Body of pancreas (tissue), 4 donors: ENCODE measurements at regions not wholly inside any gene's neighbourhood (a gene's known extent, or its start where the extent isn't known, plus 50 kb on each side); places are given as distances from the start of the nearest gene placed in this dataset.

Experiments
- POLR2A ChIP-seq, 3 donors: fragments of 450-650 bp; IDR thresholded peaks; one replicate each; pipeline ENCODE4 v1.6.1; 2016; ENCODE audit warnings: antibody characterized with exemption in 3 of 3, mild to moderate bottlenecking in 2 of 3
- TF ChIP-seq, protein P1 (sequence below), 7 experiments: fragments of 450-650 bp in 4 of 7; fragments of 200-600 bp in 3 of 7; sonication (generic) in 3 of 7; IDR thresholded peaks; one replicate each; pipeline ENCODE4 v1.5.1; 2016 to 2019; ENCODE audit warnings: antibody characterized with exemption in 7 of 7

DNA sequence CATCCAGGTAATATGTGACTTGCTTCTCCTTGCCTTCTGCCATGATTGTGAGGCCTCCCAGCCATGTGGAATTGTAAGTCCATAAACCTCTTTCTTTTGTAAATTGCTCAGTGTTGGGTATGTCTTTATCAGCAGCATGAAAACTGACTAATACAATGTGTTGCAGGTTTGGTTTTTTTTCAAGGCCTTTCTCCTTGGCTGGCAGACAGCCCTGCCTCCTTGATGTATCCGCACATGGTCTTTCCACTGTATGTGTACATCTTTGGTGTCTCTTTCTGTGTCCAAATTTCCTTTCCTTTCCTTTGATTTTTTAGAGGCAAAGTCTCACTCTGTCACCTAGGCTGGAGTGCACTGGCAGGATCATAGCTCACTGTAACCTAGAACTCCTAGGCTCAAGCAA is 260.1 kb downstream of the TUSC7 start:
- TF ChIP-seq, protein P1, sequence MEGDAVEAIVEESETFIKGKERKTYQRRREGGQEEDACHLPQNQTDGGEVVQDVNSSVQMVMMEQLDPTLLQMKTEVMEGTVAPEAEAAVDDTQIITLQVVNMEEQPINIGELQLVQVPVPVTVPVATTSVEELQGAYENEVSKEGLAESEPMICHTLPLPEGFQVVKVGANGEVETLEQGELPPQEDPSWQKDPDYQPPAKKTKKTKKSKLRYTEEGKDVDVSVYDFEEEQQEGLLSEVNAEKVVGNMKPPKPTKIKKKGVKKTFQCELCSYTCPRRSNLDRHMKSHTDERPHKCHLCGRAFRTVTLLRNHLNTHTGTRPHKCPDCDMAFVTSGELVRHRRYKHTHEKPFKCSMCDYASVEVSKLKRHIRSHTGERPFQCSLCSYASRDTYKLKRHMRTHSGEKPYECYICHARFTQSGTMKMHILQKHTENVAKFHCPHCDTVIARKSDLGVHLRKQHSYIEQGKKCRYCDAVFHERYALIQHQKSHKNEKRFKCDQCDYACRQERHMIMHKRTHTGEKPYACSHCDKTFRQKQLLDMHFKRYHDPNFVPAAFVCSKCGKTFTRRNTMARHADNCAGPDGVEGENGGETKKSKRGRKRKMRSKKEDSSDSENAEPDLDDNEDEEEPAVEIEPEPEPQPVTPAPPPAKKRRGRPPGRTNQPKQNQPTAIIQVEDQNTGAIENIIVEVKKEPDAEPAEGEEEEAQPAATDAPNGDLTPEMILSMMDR (IDR thresholded peaks at IDR 0.05): no peak
- TF ChIP-seq POLR2A (IDR thresholded peaks at IDR 0.05): no peak
